ENCODE measurements at regions not wholly inside any gene's neighbourhood (a gene's known extent, or its start where the extent isn't known, plus 50 kb on each side); places are given as distances from the start of the nearest gene placed in this dataset.

DNA sequence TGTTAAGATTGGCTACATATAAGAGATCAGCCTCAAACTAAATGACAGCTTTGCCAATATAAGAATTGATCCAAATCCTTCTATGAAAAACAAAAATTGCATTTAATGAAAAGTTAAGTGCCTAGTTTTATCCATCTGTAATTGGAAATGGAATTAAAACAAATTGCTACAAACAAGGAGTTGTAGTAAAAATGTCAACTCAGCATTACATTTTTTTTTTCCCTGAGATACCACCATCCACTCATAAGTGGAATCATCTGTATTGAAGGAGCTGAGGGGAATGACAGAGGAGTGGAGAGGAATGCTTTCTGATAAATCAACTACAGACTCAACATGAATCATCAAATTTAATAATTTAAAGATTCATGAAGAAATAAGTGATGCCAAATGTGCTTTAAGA is 601.8 kb downstream of the TMEM182 start:
- H3K27ac ChIP-seq (ENCODE audit: low read depth, low read length): no peak overlapping the region
- H2AFZ ChIP-seq (ENCODE audit: low read depth, low read length): no peak overlapping the region
- H3K36me3 ChIP-seq (ENCODE audit: insufficient read depth, low read length): no peaks in the 10 kb centered on the region
- H3K4me1 Mint-ChIP-seq (ENCODE audit: low read depth, unreplicated experiment): no peaks in the 10 kb centered on the region
- no peak for TF ChIP-seq CTCF (IDR thresholded peaks at IDR 0.05; ENCODE audit: insufficient read depth, low read depth, low read length)
- TF ChIP-seq EZH2 (IDR thresholded peaks at IDR 0.05; ENCODE audit: insufficient read depth, low read length): no peak
- H3K4me2 ChIP-seq (ENCODE audit: low read length): no peak overlapping the region
- H3K4me3 ChIP-seq (ENCODE audit: insufficient read depth, low read depth, low read length): no peak overlapping the region
- H3K4me3 Mint-ChIP-seq (ENCODE audit: unreplicated experiment): no peak overlapping the region
- no peaks in the 10 kb centered on the region for H3K36me3 Mint-ChIP-seq (ENCODE audit: low read depth, unreplicated experiment)
- no peak for FAIRE-seq
- H3K9me3 ChIP-seq (ENCODE audit: insufficient read depth, low read depth, low read length): no peaks in the 10 kb centered on the region
- no peaks in the 10 kb centered on the region for H3K79me2 ChIP-seq (ENCODE audit: insufficient read depth, low read length)
- no peak overlapping the region for H3K27ac Mint-ChIP-seq (ENCODE audit: unreplicated experiment)
- H3K9ac ChIP-seq (ENCODE audit: low read length): no peak overlapping the region
- no peaks in the 10 kb centered on the region for H4K20me1 ChIP-seq (ENCODE audit: insufficient read depth, low read length)
- no peaks in the 10 kb centered on the region for H3K27me3 Mint-ChIP-seq (ENCODE audit: low read depth, unreplicated experiment)
- no peaks in the 10 kb centered on the region for H3K4me1 ChIP-seq (ENCODE audit: insufficient read depth, low read length)
- H3K27me3 ChIP-seq (ENCODE audit: insufficient read depth, low read length): no peaks in the 10 kb centered on the region
- no peak for DNase-seq (ENCODE audit: low read depth)
- H3K9me3 Mint-ChIP-seq (ENCODE audit: unreplicated experiment): no peaks in the 10 kb centered on the region

DNA sequence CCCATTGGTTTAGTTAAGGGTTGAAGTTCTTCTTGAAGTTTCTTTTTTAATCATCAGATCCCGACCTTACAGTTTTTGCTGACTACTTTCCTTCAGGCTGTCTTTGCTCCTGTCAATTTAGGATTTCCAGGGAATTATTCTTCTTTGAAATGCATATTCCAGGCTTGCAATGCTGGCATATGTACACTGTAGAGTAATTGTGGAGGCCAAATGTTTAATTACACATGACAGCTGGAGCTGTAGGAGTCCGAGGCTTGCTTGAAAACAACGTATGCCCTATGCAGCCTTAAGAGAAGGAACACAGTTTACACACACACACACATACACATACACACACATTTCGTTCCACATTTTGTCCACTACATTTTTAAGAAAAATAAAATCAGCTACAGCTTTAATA is 602.3 kb downstream of the TMEM182 start:
- Histone ChIP-seq H3K9ac (ENCODE audit: low read length) (no peak overlapping the region), H3K27ac (ENCODE audit: low read depth, low read length) (no peak overlapping the region), H3K27me3 (ENCODE audit: insufficient read depth, low read length) (no peaks in the 10 kb centered on the region), H3K4me1 (ENCODE audit: insufficient read depth, low read length) (no peaks in the 10 kb centered on the region), H3K9me3 (ENCODE audit: insufficient read depth, low read depth, low read length) (no peaks in the 10 kb centered on the region), H3K4me3 (ENCODE audit: insufficient read depth, low read depth, low read length) (no peak overlapping the region), H2AFZ (ENCODE audit: low read depth, low read length) (no peak overlapping the region), H3K36me3 (ENCODE audit: insufficient read depth, low read length) (no peaks in the 10 kb centered on the region), H3K4me2 (ENCODE audit: low read length) (no peak overlapping the region), H4K20me1 (ENCODE audit: insufficient read depth, low read length) (no peaks in the 10 kb centered on the region), H3K79me2 (ENCODE audit: insufficient read depth, low read length) (no peaks in the 10 kb centered on the region)
- no peaks in the 10 kb centered on the region for H3K4me1 Mint-ChIP-seq (ENCODE audit: low read depth, unreplicated experiment)
- no peaks in the 10 kb centered on the region for H3K36me3 Mint-ChIP-seq (ENCODE audit: low read depth, unreplicated experiment)
- no peak overlapping the region for H3K27ac Mint-ChIP-seq (ENCODE audit: unreplicated experiment)
- DNase-seq (ENCODE audit: low read depth) (no peak), FAIRE-seq (no peak)
- no peaks in the 10 kb centered on the region for H3K27me3 Mint-ChIP-seq (ENCODE audit: low read depth, unreplicated experiment)
- H3K9me3 Mint-ChIP-seq (ENCODE audit: unreplicated experiment): no peaks in the 10 kb centered on the region
- no peak overlapping the region for H3K4me3 Mint-ChIP-seq (ENCODE audit: unreplicated experiment)
- no peak for TF ChIP-seq CTCF (IDR thresholded peaks at IDR 0.05; ENCODE audit: insufficient read depth, low read depth, low read length)
- no peak for TF ChIP-seq EZH2 (IDR thresholded peaks at IDR 0.05; ENCODE audit: insufficient read depth, low read length)

- H4K20me1 ChIP-seq (ENCODE audit: insufficient read depth, low read length): no peaks in the 10 kb centered on the region
- Mint-ChIP-seq H3K4me1 (ENCODE audit: low read depth, unreplicated experiment) (no peaks in the 10 kb centered on the region), H3K36me3 (ENCODE audit: low read depth, unreplicated experiment) (no peaks in the 10 kb centered on the region), H3K27ac (ENCODE audit: unreplicated experiment) (no peak overlapping the region), H3K27me3 (ENCODE audit: low read depth, unreplicated experiment) (no peaks in the 10 kb centered on the region), H3K9me3 (ENCODE audit: unreplicated experiment) (no peaks in the 10 kb centered on the region), H3K4me3 (ENCODE audit: unreplicated experiment) (no peak overlapping the region)
- H3K9me3 ChIP-seq (ENCODE audit: insufficient read depth, low read depth, low read length): no peaks in the 10 kb centered on the region
- H3K4me1 ChIP-seq (ENCODE audit: insufficient read depth, low read length): no peaks in the 10 kb centered on the region
- no peak overlapping the region for H3K27ac ChIP-seq (ENCODE audit: low read depth, low read length)
- H3K4me2 ChIP-seq (ENCODE audit: low read length): no peak overlapping the region
- FAIRE-seq: no peak
- TF ChIP-seq EZH2 (IDR thresholded peaks at IDR 0.05; ENCODE audit: insufficient read depth, low read length): no peak
- no peak for TF ChIP-seq CTCF (IDR thresholded peaks at IDR 0.05; ENCODE audit: insufficient read depth, low read depth, low read length)
- H3K79me2 ChIP-seq (ENCODE audit: insufficient read depth, low read length): no peaks in the 10 kb centered on the region
- H3K9ac ChIP-seq (ENCODE audit: low read length): no peak overlapping the region
- no peaks in the 10 kb centered on the region for H3K27me3 ChIP-seq (ENCODE audit: insufficient read depth, low read length)
- no peak for DNase-seq (ENCODE audit: low read depth)
- H2AFZ ChIP-seq (ENCODE audit: low read depth, low read length): no peak overlapping the region
- no peak overlapping the region for H3K4me3 ChIP-seq (ENCODE audit: insufficient read depth, low read depth, low read length)
- H3K36me3 ChIP-seq (ENCODE audit: insufficient read depth, low read length): no peaks in the 10 kb centered on the region
Observed at GRCh38 chr2:103365071-103365470, 603.2 kb downstream of the TMEM182 start.

All from astrocyte (in vitro differentiated cells and primary cell).